ENCODE measurements at regions not wholly inside any gene's neighbourhood (a gene's known extent, or its start where the extent isn't known, plus 50 kb on each side); places are given as distances from the start of the nearest gene placed in this dataset.

GRCh38 chr9:16191691-16192402, 639.0 kb downstream of the CCDC171 start:
- 2% methylated on average over 14 of the region's 14 CpGs for WGBS
- ATAC-seq, result peak; percentile 96
- Histone ChIP-seq H3K27me3 (ENCODE audit: control insufficient read depth, insufficient read depth) (no peaks in the 10 kb centered on the region), H3K27ac (ENCODE audit: low read length) (no peak overlapping the region), H3K9me3 (ENCODE audit: control insufficient read depth, low read length) (no peaks in the 10 kb centered on the region), H3K4me3 (ENCODE audit: low read length) (no peak overlapping the region), H3K4me1 (ENCODE audit: control insufficient read depth, insufficient read depth, low read length) (peaks cover 2% of the 10 kb centered on the region)
- peak; percentile 80 to 94 (median 92) for DNase-seq
- intact Hi-C loops (cut with DNase I), result loop anchor here in 1 of 4 donors (10.0 kb wide), 1 partner anchor 73 kb away; no protein-coding TSS in a partner anchor

GRCh38 chr9:16192403-16193017, 639.7 kb downstream of the CCDC171 start:
- no peak for DNase-seq
- H3K9me3 ChIP-seq (ENCODE audit: control insufficient read depth, low read length), result no peaks in the 10 kb centered on the region
- intact Hi-C loops (cut with DNase I), result loop anchor here in 1 of 4 donors (10.0 kb wide), 1 partner anchor 72 kb away; no protein-coding TSS in a partner anchor
- peaks cover 2% of the 10 kb centered on the region for H3K4me1 ChIP-seq (ENCODE audit: control insufficient read depth, insufficient read depth, low read length)
- no peaks in the 10 kb centered on the region for H3K27me3 ChIP-seq (ENCODE audit: control insufficient read depth, insufficient read depth)
- no peak for ATAC-seq
- no peak overlapping the region for H3K27ac ChIP-seq (ENCODE audit: low read length)
- H3K4me3 ChIP-seq (ENCODE audit: low read length), result no peak overlapping the region
- 32% methylated on average over 6 of the region's 6 CpGs for WGBS

GRCh38 chr9:16193066-16193465, 640.2 kb downstream of the CCDC171 start:
- WGBS, result 81% methylated on average over 3 of the region's 3 CpGs
- ATAC-seq, result no peak
- intact Hi-C loops (cut with DNase I), result loop anchor here in 1 of 4 donors (10.0 kb wide), 1 partner anchor 72 kb away; no protein-coding TSS in a partner anchor
- Histone ChIP-seq H3K9me3 (ENCODE audit: control insufficient read depth, low read length) (no peaks in the 10 kb centered on the region), H3K27me3 (ENCODE audit: control insufficient read depth, insufficient read depth) (no peaks in the 10 kb centered on the region), H3K27ac (ENCODE audit: low read length) (no peak overlapping the region), H3K4me3 (ENCODE audit: low read length) (no peak overlapping the region), H3K4me1 (ENCODE audit: control insufficient read depth, insufficient read depth, low read length) (peaks cover 2% of the 10 kb centered on the region)
- no peak for DNase-seq

- H3K4me1 ChIP-seq (ENCODE audit: control insufficient read depth, insufficient read depth, low read length), result peaks cover 2% of the 10 kb centered on the region
- ATAC-seq (peak in 1 of 2 donors; percentile 40), DNase-seq (no peak)
- H3K27me3 ChIP-seq (ENCODE audit: control insufficient read depth, insufficient read depth), result no peaks in the 10 kb centered on the region
- no peak overlapping the region for H3K27ac ChIP-seq (ENCODE audit: low read length)
- H3K4me3 ChIP-seq (ENCODE audit: low read length), result no peak overlapping the region
- intact Hi-C loops (cut with DNase I), result loop anchor here in 1 of 4 donors (10.0 kb wide), 1 partner anchor 69 kb away; no protein-coding TSS in a partner anchor
- H3K9me3 ChIP-seq (ENCODE audit: control insufficient read depth, low read length), result no peaks in the 10 kb centered on the region
- WGBS, result 76% methylated on average over 1 of the region's 1 CpG
These were observed 643.4 kb downstream of the CCDC171 start for GRCh38 chr9:16196206-16196605.

GRCh38 chr9:16197578-16198370, 644.9 kb downstream of the CCDC171 start:
- Histone ChIP-seq H3K9me3 (ENCODE audit: control insufficient read depth, low read length) (no peaks in the 10 kb centered on the region), H3K27me3 (ENCODE audit: control insufficient read depth, insufficient read depth) (no peaks in the 10 kb centered on the region), H3K4me3 (ENCODE audit: low read length) (no peak overlapping the region), H3K4me1 (ENCODE audit: control insufficient read depth, insufficient read depth, low read length) (no peaks in the 10 kb centered on the region), H3K27ac (ENCODE audit: low read length) (no peak overlapping the region)
- peak; percentile 32 to 34 for ATAC-seq
- intact Hi-C loops (cut with DNase I), result loop anchor here in 1 of 4 donors (10.0 kb wide), 1 partner anchor 67 kb away; no protein-coding TSS in a partner anchor
- 78% methylated on average over 20 of the region's 20 CpGs for WGBS
- DNase-seq, result no peak

- ATAC-seq (no peak), DNase-seq (no peak)
- 58% methylated on average over 6 of the region's 6 CpGs for WGBS
- H3K27me3 ChIP-seq (ENCODE audit: control insufficient read depth, insufficient read depth), result no peaks in the 10 kb centered on the region
- no peaks in the 10 kb centered on the region for H3K9me3 ChIP-seq (ENCODE audit: control insufficient read depth, low read length)
- intact Hi-C loops (cut with DNase I), result loop anchor here in 1 of 4 donors (10.0 kb wide), 1 partner anchor 66 kb away; no protein-coding TSS in a partner anchor
- no peak overlapping the region for H3K27ac ChIP-seq (ENCODE audit: low read length)
- H3K4me3 ChIP-seq (ENCODE audit: low read length), result no peak overlapping the region
- no peaks in the 10 kb centered on the region for H3K4me1 ChIP-seq (ENCODE audit: control insufficient read depth, insufficient read depth, low read length)
These were observed 646.2 kb downstream of the CCDC171 start for GRCh38 chr9:16198996-16199395.

- Histone ChIP-seq H3K27me3 (ENCODE audit: control insufficient read depth, insufficient read depth) (no peaks in the 10 kb centered on the region), H3K27ac (ENCODE audit: low read length) (no peak overlapping the region), H3K4me1 (ENCODE audit: control insufficient read depth, insufficient read depth, low read length) (no peaks in the 10 kb centered on the region), H3K4me3 (ENCODE audit: low read length) (no peak overlapping the region), H3K9me3 (ENCODE audit: control insufficient read depth, low read length) (no peaks in the 10 kb centered on the region)
- WGBS, result 74% methylated on average over 1 of the region's 1 CpG
- intact Hi-C loops (cut with DNase I), result no loop called here
- no peak for ATAC-seq
- DNase-seq, result no peak
These were observed 649.4 kb downstream of the CCDC171 start for GRCh38 chr9:16202221-16202620.

- ATAC-seq (no peak), DNase-seq (no peak)
- Histone ChIP-seq H3K9me3 (ENCODE audit: control insufficient read depth, low read length) (no peaks in the 10 kb centered on the region), H3K27me3 (ENCODE audit: control insufficient read depth, insufficient read depth) (no peaks in the 10 kb centered on the region), H3K4me3 (ENCODE audit: low read length) (no peak overlapping the region), H3K27ac (ENCODE audit: low read length) (no peak overlapping the region), H3K4me1 (ENCODE audit: control insufficient read depth, insufficient read depth, low read length) (no peaks in the 10 kb centered on the region)
- 67% methylated on average over 17 of the region's 17 CpGs for WGBS
- intact Hi-C loops (cut with DNase I), result no loop called here
These were observed 650.3 kb downstream of the CCDC171 start for GRCh38 chr9:16202914-16203728.

- Histone ChIP-seq H3K27ac (ENCODE audit: low read length) (no peak overlapping the region), H3K4me3 (ENCODE audit: low read length) (no peak overlapping the region), H3K27me3 (ENCODE audit: control insufficient read depth, insufficient read depth) (no peaks in the 10 kb centered on the region), H3K4me1 (ENCODE audit: control insufficient read depth, insufficient read depth, low read length) (no peaks in the 10 kb centered on the region), H3K9me3 (ENCODE audit: control insufficient read depth, low read length) (no peaks in the 10 kb centered on the region)
- intact Hi-C loops (cut with DNase I), result no loop called here
- DNase-seq (no peak), ATAC-seq (no peak)
- WGBS, result 82% methylated on average over 14 of the region's 14 CpGs
These were observed 651.1 kb downstream of the CCDC171 start for GRCh38 chr9:16203729-16204573.

- intact Hi-C loops (cut with DNase I), result no loop called here
- no peak overlapping the region for H3K27ac ChIP-seq (ENCODE audit: low read length)
- H3K4me3 ChIP-seq (ENCODE audit: low read length), result no peak overlapping the region
- H3K4me1 ChIP-seq (ENCODE audit: control insufficient read depth, insufficient read depth, low read length), result no peaks in the 10 kb centered on the region
- ATAC-seq, result no peak
- 76% methylated on average over 2 of the region's 2 CpGs for WGBS
- H3K9me3 ChIP-seq (ENCODE audit: control insufficient read depth, low read length), result no peaks in the 10 kb centered on the region
- no peak for DNase-seq
- H3K27me3 ChIP-seq (ENCODE audit: control insufficient read depth, insufficient read depth), result no peaks in the 10 kb centered on the region
These were observed 652.6 kb downstream of the CCDC171 start for GRCh38 chr9:16205455-16205854.

All from right cardiac atrium (tissue), 5 donors.